NCI-H446 treated with DMSO at 0.1 percent for 48 hours (cell line): ENCODE measurements at regions not wholly inside any gene's neighbourhood (a gene's known extent, or its start where the extent isn't known, plus 50 kb on each side); places are given as distances from the start of the nearest gene placed in this dataset.
"Not testable (repeated sequence)": the region's sequence is repeated elsewhere in the genome, so short reads cannot be mapped to it uniquely, and the experiment has no call there.

Experiments
- DNase-seq: peaks from one replicate; lab custom pipeline; 2025; lab: John Stamatoyannopoulos, UW

- DNase-seq = no peak
These were observed 116.4 kb upstream of the HES1 start for GRCh38 chr3:194019398-194020165.

GRCh38 chr3:194022052-194022451 lies 113.9 kb upstream of the HES1 start:
- DNase-seq = no peak

GRCh38 chr3:194022816-194023215 lies 113.1 kb upstream of the HES1 start:
- DNase-seq = no peak

- DNase-seq = peak; percentile 66
These were observed 112.3 kb upstream of the HES1 start for GRCh38 chr3:194023501-194024280.

GRCh38 chr3:194025119-194025518 lies 110.8 kb upstream of the HES1 start:
- no peak for DNase-seq

GRCh38 chr3:194025951-194026350 lies 110.0 kb upstream of the HES1 start:
- no peak for DNase-seq

- no peak for DNase-seq
These were observed 107.4 kb upstream of the HES1 start for GRCh38 chr3:194028434-194029004.

- DNase-seq = no peak
These were observed 106.1 kb upstream of the HES1 start for GRCh38 chr3:194029846-194030245.

- DNase-seq = no peak
These were observed 105.6 kb upstream of the HES1 start for GRCh38 chr3:194030372-194030771.

- no peak for DNase-seq
These were observed 104.6 kb upstream of the HES1 start for GRCh38 chr3:194031349-194031748.

- DNase-seq = no peak
These were observed 103.9 kb upstream of the HES1 start for GRCh38 chr3:194031867-194032635.

- DNase-seq = no peak
These were observed 103.0 kb upstream of the HES1 start for GRCh38 chr3:194032828-194033435.

- no peak for DNase-seq
These were observed 101.3 kb upstream of the HES1 start for GRCh38 chr3:194034346-194035336.

- DNase-seq = no peak
These were observed 100.4 kb upstream of the HES1 start for GRCh38 chr3:194035406-194036138.

GRCh38 chr3:194036842-194037241 lies 99.1 kb upstream of the HES1 start:
- DNase-seq = no peak

- DNase-seq = not testable (repeated sequence)
These were observed 97.6 kb upstream of the HES1 start for GRCh38 chr3:194038346-194038745.

- DNase-seq = no peak
These were observed 97.0 kb upstream of the HES1 start for GRCh38 chr3:194038960-194039359.

- DNase-seq = no peak
These were observed 95.3 kb upstream of the HES1 start for GRCh38 chr3:194040516-194041273.

GRCh38 chr3:194042927-194043326 lies 93.0 kb upstream of the HES1 start:
- no peak for DNase-seq
